HPDE6-E6E7 (cell line): ENCODE measurements at regions not wholly inside any gene's neighbourhood (a gene's known extent, or its start where the extent isn't known, plus 50 kb on each side); places are given as distances from the start of the nearest gene placed in this dataset.

Experiments used
- DNase-seq: peaks from one replicate; pipeline ENCODE4 v3.0.0; 2011; ENCODE audit warnings: missing footprints; ENCODE audit errors: extremely low spot score

- no peak for DNase-seq
Observed at GRCh38 chr6:138607478-138608433, 108.5 kb upstream of the NHSL1 start.

- no peak for DNase-seq
Observed at GRCh38 chr6:138608896-138609295, 109.6 kb upstream of the NHSL1 start.

GRCh38 chr6:138609801-138610430 is 110.6 kb upstream of the NHSL1 start:
- no peak for DNase-seq

GRCh38 chr6:138610816-138611215 is 111.5 kb upstream of the NHSL1 start:
- DNase-seq: no peak

GRCh38 chr6:138614151-138614550 is 114.9 kb upstream of the NHSL1 start:
- no peak for DNase-seq

GRCh38 chr6:138618168-138618567 is 118.9 kb upstream of the NHSL1 start:
- DNase-seq: no peak

GRCh38 chr6:138620630-138621029 is 121.3 kb upstream of the NHSL1 start:
- DNase-seq: no peak

- no peak for DNase-seq
Observed at GRCh38 chr6:138622967-138623366, 123.7 kb upstream of the NHSL1 start.

GRCh38 chr6:138631566-138631965 is 132.3 kb upstream of the NHSL1 start:
- DNase-seq: no peak

GRCh38 chr6:138637822-138638221 is 135.7 kb upstream of the CCDC28A start:
- DNase-seq: no peak

- DNase-seq: no peak
Observed at GRCh38 chr6:138638604-138639003, 135.0 kb upstream of the CCDC28A start.

- DNase-seq: no peak
Observed at GRCh38 chr6:138640028-138640427, 133.5 kb upstream of the CCDC28A start.

- no peak for DNase-seq
Observed at GRCh38 chr6:138643210-138643609, 130.4 kb upstream of the CCDC28A start.

- no peak for DNase-seq
Observed at GRCh38 chr6:138645976-138646640, 127.5 kb upstream of the CCDC28A start.

- DNase-seq: no peak
Observed at GRCh38 chr6:138647006-138647405, 126.6 kb upstream of the CCDC28A start.

GRCh38 chr6:138648127-138648526 is 125.4 kb upstream of the CCDC28A start:
- no peak for DNase-seq

- DNase-seq: no peak
Observed at GRCh38 chr6:138651491-138651890, 122.1 kb upstream of the CCDC28A start.

GRCh38 chr6:138652824-138653223 is 120.7 kb upstream of the CCDC28A start:
- no peak for DNase-seq

- no peak for DNase-seq
Observed at GRCh38 chr6:138653435-138653834, 120.1 kb upstream of the CCDC28A start.

GRCh38 chr6:138654715-138655634 is 118.6 kb upstream of the CCDC28A start:
- DNase-seq: peak; percentile 49

GRCh38 chr6:138655828-138656227 is 117.7 kb upstream of the CCDC28A start:
- DNase-seq: no peak
